GM21528 (cell line): ENCODE measurements at regions not wholly inside any gene's neighbourhood (a gene's known extent, or its start where the extent isn't known, plus 50 kb on each side); places are given as distances from the start of the nearest gene placed in this dataset.
A peak's percentile ranks its signal among the peaks of the same experiment; 100 is the strongest.
"Not testable (repeated sequence)": the region's sequence is repeated elsewhere in the genome, so short reads cannot be mapped to it uniquely, and the experiment has no call there.

Experiments
- ATAC-seq: cut with Tn5 transposase; IDR thresholded peaks from one replicate; pipeline ENCODE4 v1.9.1; 2021; ENCODE audit warnings: mild to moderate bottlenecking, moderate library complexity; ENCODE audit not compliant: unreplicated experiment, low FRiP score

DNA sequence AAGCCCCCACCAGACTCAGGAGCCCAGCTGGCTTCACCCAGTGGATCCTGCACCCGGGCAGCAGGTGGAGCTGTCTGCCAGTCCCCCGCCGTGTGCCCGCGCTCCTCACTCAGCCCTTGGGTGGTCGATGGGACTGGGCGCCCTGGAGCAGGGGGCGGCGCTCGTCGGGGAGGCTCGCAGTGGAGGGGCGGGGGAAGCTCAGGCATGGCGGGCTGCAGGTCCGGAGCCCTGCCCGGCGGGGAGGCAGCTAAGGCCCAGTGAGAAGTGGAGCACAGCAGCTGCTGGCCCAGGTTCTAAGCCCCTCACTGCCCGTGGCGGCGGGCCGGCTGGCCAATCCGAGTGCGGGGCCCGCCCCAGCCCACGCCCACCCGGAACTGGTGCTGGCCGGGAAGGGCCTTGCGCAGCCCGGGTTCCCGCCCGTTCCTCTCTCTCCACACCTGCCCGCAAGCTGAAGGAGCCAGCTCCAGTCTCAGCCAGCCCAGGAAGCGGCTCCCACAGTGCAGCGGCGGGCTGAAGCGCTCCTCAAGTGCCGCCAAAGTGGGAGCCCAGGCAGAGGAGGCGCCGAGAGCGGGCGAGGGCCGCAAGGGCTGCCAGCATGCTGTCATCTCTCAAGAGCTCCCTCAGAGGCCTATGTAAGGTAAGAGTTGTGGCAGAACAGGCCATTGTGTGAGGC is 1307.8 kb upstream of the TMEFF2 start:
- no peak for ATAC-seq

DNA sequence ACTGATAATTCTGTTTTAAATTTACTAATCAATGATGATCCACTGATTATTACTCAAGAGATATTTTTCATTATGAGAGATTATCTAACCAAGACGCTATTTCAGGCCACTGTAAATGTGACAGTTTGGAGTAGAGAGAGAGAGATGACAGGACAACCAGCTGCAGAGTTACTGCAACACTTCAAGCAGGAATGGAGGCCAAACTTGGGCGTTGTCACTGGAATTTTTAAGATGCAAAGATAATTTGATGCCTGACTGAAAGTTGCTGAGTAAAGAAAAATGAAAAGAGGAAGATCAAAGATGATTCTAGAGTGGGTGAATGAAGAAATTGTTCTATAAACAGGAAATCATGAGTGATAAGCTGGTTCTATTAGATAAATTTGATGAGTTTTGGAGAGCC is 1302.1 kb upstream of the TMEFF2 start:
- ATAC-seq: no peak

DNA sequence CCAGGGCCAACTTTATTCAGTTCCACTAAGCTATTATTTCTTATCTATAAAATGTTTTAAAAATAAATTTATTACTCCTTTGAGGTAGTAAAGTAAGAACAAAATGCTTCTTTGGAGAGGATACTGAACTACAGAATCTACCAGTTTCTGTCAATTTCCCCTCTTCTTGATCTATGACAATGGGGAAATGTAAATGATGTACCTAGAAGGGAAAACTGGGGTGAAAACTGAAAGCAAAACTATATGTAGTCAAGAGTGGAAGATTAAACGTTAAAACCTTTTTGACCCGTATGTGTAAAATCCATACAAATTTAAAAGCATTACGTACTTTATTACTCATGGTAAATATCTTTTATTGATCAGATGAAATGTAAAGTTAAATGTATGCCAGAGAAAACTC is 1287.8 kb upstream of the TMEFF2 start:
- ATAC-seq: peak; percentile 93

DNA sequence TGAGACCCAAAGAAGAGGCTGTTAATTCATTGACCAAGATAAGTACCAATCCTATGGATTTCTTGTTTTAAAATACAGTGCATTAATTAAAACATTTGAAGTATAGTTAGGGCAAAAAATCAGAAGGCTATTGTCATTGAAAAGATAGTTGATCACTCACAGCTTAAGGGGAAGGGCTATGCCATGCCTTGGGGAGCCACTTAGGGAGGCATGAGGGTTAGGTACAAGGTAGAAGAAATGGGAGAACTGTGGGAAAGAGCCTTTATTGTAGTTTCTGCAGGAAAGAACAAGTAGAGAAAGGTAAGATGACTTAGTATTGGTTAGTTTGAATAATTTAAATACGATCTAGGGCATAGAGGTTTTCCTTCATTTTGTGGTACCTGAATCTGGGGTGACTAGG is 1285.5 kb upstream of the TMEFF2 start:
- no peak for ATAC-seq

DNA sequence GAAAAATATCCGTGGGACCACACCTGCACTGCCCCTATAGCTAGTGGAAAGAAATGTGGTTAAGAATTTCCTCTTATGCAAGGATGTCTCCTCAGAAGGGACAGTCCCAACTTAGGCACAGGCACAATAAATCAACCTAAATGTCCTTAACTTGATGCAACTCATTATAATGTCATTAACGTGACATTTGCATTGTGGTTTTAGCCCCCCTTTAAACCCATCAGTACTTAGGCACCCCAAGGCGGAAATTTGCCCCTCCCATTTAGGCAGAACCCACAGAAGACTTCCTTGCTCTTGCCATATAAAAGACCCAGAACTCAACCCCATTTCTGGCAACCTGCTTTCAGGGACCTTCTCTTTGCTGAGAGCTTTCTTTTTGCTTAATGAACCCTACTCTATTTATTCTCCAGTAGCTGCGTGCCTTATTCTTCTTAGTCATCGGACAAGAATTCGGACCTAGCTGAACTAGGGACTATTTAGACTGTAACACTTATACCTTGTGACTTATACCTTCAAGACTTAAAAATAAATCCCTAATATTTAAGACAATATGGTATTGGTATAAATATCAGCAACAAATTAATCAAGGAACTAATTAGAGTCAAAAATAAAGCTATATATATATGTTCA is 1281.6 kb upstream of the TMEFF2 start:
- ATAC-seq: no peak

DNA sequence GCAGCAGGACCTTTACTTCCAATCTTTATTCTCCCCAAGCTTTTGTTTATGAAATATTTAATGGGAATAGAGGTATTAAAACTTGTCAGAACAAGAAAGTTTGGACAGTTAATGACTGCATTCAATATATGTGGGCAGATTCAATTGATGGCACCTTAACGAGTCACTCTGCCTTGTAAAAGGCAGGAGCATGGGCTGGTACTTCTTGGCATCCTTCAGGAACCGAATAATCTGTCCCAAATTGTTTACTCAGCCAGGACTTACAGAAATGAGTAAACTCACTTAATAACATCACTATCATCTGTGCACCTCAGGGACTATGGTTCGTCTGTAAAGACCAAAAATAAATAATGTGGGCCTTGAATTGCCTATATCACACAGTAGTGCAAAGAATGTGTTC is 1280.3 kb upstream of the TMEFF2 start:
- no peak for ATAC-seq

DNA sequence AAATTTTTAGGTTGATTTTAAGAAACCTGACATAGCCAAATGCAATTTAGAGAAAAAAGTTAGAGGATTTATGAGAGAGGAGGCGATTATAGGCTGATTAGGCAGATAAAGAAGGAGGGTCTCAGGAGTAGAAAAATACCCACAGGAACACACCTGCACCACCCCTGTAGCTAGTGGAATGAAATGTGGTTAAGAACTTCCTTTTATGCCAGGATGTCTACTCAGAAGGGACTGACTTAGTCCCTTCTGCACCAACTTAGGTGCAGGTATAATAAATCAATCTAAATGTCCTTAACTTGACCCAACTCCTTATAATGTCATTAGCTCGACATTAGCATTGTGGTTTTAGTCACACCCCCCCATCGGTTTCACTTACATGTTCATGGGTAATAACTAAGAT is 1274.5 kb upstream of the TMEFF2 start:
- ATAC-seq: no peak

DNA sequence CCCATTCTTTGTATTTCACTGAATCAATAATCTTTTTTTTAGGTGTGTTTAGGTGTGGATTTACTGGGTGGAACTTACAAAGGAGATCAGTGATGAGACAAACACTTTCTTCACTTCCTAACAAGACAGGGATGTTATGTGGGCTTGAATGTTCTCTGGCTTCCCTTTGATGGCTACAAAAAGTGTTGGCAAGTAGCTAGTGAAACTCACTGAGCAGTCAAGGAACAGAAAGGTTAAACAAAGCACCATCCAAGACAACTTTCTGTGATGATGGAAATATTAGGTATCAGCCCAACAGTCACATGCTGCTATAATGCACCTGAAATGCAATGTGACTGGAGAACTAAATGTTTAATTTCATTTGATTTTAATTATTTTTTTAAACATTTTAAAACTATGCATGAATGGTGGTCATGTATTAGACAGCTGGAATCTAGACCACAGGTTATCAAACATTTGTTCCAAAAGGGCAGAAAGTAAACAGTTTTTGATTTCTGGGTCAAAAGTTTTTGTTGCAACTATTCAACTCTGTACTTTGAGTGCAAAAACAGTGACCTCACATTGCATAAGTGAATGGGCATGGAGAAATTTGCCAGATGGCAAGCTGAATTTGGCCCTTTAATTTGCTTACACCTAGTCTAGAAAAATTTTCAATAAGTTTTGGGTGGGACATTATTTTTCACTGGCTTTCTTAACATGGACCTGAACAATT is 1272.7 kb upstream of the TMEFF2 start:
- ATAC-seq: no peak

DNA sequence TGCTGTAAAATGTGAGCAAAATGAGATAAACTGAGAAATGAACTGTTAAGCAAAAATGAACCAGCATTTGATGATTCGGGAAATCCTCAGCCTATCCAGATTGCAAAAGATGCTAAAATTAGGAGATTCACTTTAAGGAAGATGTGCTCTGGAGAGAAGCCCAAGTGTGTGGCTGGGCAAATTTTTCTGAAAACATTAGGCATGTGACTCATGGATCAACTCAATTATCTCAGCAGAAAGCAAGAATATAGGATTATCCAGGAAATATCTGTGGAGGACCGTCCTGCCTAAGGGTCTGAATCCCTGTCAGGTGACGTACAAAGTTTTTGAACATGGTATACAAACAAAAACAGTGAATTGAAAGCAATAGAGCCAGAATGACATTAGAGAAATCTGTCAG is 1268.3 kb upstream of the TMEFF2 start:
- no peak for ATAC-seq

DNA sequence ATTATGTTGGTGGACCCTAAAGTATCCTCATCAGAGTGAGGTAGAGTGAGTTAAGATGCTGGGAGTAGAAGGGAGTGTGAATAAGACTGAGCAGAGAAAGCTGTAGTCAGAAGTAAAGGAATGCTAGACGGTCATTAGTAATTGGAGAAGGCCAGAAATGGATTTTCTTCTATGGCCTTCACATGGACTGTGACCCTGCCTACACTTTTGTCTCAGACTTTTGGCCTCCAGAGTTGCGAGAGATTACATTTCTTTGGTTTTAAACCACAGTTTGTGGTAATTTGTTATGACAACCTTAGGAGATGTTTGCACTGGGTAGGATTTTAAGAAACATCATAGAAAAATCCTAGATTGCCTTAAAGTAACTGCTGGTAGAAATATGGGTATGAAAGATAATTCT is 1267.7 kb upstream of the TMEFF2 start:
- ATAC-seq: no peak

DNA sequence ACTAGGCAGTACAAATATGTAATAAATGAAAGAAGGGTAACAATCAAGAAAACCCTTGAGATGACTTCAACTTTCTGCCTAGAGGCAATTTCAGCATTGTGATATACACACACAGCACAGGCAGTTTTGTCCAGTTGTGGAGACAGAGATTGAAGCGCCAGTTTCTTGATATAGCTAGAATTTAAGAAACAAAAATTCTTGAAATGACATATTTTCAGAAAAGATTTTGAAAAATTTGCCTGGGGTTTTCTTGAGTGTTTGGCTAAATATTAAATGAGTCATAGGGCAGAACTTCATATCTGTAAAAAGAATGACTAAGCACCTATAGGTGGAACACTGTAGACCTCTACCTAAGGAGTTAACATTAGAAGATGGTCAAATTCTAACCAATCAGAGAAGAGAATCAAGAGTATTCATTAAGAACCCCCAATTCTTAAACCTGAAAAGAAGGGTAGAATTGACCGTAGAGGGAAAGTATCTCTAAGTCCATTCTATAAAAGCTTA is 1266.8 kb upstream of the TMEFF2 start:
- ATAC-seq: no peak

DNA sequence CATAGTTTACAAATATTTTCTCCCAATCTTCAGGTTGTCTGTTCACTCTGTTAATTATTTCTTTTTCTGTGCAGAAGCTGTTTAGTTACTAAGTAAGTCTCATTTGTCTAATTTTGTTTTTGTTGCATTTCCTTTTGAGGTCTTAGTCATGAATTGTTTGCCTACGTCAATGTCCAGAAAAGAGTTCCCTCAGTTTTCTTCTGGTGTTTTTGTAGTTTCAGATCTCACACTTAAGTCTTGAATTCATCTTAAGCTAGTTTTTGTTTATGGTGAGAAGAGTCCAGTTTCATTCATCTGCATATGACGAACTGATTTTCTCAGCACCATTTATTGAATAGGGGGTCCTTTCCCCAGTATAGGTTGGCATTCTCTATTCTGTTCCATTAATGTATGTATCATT is 1252.2 kb upstream of the TMEFF2 start:
- ATAC-seq: no peak

DNA sequence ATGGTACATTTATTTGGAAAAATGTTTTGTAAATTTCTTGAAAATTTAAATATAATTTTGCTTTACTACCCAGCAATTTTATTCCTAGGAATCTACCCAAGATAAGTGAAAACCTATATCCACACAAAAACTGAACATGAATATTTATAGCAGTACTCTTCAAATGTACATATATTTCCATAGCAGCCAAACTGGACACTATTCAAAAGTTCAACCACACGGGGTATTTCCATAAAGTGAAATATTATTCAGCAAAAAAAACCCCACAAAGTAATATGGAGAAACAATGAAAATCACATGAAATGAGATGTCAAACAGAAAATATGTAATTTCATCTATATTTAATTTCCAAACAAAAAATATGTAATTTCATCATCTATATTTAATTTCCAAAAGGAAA is 1247.6 kb upstream of the TMEFF2 start:
- no peak for ATAC-seq

DNA sequence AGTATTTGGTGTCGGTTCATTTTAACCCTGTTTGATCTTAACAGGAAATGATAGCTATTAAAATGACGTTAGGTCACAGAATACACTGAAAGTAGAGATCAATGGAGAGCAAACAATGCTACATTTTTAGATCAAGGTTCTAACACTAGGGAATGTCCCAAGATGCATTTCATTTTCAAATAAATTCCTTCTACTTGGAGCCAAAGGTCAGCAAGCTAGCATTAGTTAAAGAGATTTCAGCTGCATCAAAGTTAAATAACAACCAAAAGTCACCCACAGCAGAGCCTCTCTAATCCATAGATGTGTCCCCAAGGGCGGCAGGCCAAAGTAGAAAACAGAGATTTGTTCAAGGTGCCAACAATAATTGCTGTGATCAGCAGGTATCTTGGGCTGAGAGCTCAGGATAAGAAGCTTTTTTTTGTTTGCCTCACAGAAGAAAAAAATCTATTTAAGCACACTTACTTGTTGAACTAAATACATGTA is 1233.6 kb upstream of the TMEFF2 start:
- no peak for ATAC-seq

DNA sequence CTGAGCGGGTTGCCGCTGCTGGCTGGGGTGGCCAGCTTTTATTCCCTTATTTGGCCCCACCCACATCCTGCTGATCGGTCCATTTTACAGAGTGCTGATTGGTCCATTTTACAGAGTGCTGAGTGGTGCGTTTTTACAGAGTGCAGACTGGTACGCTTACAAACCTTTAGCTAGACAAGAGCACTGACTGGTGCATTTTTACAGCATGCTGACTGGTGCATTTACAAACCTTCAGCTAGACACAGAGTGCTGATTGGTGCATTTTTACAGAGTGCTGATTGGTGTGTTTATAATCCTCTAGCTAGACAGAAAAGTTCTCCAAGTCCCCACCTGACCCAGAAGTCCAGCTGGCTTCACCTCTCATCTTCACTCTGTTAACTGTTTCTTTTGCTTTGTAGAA is 1217.6 kb upstream of the TMEFF2 start:
- not testable (repeated sequence) for ATAC-seq

DNA sequence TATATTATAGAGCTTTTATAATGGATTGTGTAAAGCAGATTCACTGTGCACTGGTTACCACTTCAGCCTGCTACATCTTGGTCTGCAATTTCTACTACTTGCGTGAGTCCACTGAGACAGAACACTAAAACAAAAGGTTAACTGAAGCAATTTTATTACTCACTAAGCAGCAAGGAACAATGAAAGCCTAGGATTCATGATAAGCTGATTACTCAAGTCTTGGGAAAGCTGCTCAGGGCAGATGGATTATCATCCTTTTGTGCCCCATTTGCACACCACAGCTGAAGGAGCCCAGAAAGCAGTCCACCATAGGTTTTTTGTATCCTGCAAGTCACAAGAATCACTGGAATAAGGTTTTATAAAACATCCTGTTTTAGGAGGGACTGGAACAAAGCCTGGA is 1215.2 kb upstream of the TMEFF2 start:
- no peak for ATAC-seq

DNA sequence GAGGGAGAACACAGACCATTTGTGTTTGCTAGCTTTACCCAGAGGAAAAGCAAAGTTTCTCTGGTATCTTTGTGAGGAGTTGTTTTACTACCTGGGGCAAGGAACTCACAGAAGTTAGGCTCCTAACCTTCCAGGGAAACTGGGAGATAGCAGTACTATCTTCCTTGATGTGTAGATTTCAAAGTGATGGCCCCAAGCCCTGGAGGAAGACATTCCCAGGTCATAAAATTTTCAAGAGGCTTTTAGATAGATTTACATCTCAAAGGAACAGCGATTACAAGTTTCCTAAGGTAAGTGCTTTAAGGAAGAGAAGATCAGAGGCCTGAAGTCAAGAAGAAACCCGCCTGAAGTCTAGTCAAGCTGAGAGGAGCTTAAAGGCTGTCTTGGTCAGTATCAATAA is 1187.8 kb upstream of the TMEFF2 start:
- no peak for ATAC-seq

DNA sequence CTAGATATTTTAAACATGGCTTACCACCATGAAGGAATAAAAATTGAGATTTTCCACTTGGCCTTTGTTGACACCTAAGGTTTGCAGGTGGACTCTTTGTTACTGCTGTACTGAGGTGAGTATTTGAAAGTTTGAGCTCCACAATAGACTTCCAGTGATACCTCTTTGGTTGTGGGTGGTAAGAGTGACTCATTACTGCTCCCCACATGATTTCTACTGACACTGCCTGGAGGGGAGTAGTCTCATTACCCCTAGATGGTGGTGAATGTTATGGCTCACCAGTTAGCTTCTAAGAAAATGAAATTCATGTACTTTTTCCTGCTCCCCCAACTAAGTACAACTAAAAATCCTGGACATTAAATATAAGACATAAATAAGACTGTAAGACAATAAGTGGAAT is 1183.1 kb upstream of the TMEFF2 start:
- no peak for ATAC-seq

DNA sequence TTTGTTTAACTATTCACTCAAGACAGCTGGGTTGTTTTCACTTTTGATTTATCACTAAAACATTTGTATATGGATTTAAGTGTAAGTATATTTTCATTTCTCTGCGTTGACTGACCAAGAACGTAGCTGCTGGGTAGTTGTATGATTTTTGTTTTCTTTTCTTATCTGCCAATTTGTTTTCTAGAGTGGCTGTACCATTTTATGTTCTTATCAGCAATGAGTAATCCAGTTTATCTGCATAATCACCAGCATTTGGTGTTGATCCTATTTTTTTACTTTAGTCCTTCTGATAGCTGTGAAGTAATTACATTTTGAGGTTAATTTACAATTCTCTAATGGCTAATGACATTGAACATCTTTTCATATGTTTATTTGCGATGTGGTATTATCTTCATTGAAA is 1178.4 kb upstream of the TMEFF2 start:
- no peak for ATAC-seq

DNA sequence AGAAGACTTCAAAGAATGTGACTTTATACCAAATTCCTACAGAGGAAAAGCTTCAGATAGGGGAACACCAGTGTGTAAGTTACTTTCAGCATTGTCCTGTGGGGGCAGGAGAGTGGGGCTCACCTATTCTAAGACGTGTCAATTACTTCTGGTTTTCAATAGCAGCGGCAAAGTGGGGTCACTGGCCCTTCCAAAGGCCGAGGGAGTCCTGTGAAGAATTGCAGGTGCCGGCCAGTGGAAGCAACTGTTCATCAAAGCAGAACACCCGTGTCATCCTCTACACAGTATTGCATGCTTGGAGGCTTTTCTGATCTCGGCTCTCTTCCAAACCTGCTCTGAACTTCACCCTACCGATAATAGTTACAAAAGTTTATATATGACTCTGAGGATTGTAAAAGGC is 1176.5 kb upstream of the TMEFF2 start:
- ATAC-seq: no peak

DNA sequence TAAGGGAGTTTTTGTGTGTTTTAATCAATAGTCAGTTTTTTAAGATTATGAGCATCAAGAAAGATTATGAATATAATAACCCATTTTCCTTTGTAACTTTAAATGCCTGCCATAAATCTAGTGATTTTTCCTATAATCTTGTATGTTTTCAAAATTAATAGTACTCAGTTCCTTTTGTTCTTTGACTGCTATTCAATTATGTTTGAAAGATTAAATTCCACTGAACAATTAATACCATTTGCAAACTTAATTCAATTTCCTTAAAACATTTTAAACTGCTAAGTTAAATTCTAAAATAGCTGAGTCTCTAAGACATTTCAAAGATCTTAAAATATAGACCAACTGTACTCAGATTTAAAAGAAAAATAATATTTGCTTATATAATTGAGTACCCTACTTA is 1173.9 kb upstream of the TMEFF2 start:
- no peak for ATAC-seq

DNA sequence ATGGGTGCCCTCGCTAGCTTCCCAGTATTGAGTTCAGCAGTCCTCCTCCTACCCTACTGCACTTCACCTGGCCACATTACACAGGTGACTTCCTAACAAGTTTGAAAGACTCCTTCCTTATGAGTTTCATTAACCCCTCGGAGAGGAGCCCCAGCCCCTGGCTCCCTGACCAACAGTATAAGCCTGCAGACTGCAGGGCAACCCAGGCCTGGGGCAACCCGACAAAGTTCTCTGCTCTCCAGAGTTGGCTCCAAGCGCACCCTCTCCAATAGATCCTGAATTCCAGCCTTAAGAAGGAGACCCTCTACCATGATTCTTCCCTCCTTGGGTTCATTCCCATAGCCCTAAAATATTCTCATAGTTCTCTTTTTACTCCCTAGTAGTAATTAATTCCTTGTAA is 1162.8 kb upstream of the TMEFF2 start:
- no peak for ATAC-seq
